Stimulated activated CD4-positive, alpha-beta T cell treated with anti-CD3 and anti-CD28 coated beads, Interleukin-15, amount 100 ng/mL, for 24 hours (primary cell): ENCODE measurements at regions not wholly inside any gene's neighbourhood (a gene's known extent, or its start where the extent isn't known, plus 50 kb on each side); places are given as distances from the start of the nearest gene placed in this dataset.
"Not testable (repeated sequence)": the region's sequence is repeated elsewhere in the genome, so short reads cannot be mapped to it uniquely, and the experiment has no call there.

Experiments used
- DNase-seq: peaks from one replicate; pipeline ENCODE4 v3.0.0-alpha.2; 2020

GRCh38 chr20:48350313-48350988 is 477.3 kb downstream of the PREX1 start:
- DNase-seq, result no peak

GRCh38 chr20:48349656-48350055 is 478.1 kb downstream of the PREX1 start:
- DNase-seq, result no peak

- no peak for DNase-seq
Observed at GRCh38 chr20:48348022-48348421, 479.8 kb downstream of the PREX1 start.

GRCh38 chr20:48342822-48343513 is 484.8 kb downstream of the PREX1 start:
- no peak for DNase-seq

DNA sequence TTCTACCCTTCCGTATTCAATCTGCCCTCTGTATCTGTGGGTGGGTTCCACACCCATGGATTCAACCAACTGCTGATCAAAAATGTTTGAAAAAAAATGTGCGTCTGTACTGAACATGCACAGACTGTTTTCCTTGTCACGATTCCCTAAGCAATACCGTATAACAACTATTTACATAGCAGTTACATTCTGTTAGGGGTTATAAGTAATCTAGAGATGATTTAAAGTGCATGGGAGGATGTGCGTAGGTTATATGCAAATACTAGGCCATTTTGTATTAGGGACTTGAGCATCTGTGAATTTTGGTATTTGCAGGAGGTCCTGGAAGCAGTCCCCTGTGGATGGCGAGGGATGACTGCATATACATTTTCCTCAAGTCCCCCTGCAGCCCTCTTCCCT is 486.9 kb downstream of the PREX1 start:
- no peak for DNase-seq

DNA sequence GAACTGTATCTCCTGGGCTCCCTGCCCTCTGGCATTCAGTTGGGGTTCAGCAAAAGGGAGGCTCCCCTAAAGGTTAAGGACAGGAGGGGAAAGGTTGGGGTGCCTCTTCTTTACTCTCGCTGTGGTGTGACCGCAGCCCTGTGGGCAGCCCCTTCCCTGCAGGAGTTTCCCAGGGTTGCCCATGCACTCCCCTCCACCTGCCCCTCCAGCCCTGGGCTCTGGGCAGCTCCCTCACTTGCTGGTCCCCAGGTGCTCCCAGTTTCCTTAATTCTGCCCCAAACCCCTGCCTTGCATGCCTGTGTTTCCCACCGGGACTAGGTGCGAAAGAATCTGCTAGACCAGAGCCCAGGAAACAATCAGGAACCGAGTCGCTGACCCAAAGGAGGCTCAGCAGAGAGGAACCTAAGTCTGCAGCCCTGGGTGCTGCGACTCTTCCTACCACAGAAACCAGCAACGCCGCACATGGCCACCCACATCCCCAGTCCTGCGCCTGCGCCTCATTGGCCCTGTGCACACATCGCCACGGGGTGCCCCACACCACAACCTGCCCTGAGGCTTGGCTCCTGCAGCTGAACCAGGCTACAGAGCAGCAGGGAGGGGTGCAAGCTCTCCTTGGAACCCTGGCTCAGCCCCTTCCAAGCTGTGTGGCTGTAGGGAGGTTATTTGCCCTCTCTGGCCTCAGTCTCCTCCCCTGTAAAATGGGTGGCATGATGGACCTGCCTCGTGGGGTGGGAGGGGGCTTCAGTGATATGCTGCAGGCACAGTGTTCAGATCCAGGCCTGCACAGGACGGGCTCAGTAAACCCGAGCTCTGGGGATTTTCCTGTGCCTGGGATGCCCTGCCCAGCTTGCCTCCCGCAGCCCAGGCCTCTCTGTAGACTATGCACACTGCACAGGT is 487.6 kb downstream of the PREX1 start:
- no peak for DNase-seq

DNA sequence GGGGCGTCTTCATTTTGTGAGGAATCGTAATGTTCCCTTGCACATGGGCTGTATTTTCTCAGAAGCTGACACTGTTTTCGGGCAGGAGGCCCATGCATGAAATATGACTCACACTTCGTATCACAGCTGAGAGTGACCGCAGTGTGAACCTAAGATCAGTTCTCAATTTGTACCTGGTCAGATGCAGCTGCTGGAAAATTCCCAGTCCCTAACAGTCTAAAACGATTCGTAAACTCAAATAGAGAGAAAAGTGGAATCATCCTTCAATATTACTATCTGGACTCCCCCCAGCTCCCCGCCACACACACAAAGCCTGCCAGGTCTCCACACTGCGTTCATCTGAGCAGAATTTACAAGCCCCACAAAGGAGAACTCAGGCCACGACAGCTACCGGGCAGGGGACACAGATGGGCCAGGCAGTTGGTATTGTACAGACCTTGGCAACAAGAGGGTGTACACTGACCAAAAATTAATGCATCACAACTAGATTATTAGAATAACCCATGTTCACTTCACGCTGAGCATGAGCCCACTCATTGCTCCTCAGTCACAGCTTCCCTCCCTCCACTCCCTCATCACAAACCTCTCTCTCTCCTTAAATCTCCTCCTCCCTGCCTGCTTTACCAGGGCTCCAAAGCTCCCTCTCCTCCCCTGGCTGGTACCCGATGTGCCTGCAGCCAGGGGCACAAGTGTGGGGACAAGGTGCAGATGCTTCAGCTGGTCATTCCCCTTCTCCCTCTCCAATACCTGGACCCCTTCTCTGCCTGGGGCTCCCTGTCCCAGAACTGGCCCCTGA is 488.4 kb downstream of the PREX1 start:
- no peak for DNase-seq

GRCh38 chr20:48338717-48339116 is 489.1 kb downstream of the PREX1 start:
- DNase-seq, result no peak

GRCh38 chr20:48336597-48336996 is 491.2 kb downstream of the PREX1 start:
- DNase-seq, result no peak

DNA sequence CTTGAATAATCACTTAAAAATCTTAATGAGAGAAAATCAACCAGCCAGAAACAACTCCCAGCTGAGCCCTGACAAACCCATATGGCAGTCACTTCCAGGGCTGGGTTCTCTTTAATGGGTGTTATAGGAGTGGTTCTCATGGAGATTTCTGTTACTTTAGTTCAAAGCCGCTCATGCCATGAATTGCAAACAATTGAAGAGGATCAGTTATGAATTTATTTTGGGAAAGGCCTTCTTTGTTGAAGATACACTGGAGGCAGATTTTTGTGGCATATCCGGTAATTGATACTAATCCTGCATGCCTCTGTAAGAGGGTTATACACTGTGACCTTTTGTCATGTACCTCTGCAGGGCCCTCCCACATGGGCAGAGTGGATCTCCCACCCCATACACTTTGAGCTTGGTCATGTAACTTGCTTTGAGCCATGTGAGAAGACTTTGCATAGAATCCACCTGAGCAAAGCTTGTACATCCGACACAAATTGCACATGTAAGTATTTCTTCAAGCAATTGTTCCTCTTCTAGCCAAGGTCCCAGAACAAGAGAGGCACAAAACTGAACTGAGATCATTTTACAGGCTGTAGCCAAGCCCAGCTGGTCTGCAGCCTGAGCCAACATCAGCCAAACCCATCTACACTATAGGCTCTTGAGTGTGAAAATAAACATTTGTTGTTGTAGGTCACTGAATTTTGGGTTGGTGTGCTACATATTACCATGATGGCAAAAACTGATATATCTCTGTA is 492.3 kb downstream of the PREX1 start:
- no peak for DNase-seq

DNA sequence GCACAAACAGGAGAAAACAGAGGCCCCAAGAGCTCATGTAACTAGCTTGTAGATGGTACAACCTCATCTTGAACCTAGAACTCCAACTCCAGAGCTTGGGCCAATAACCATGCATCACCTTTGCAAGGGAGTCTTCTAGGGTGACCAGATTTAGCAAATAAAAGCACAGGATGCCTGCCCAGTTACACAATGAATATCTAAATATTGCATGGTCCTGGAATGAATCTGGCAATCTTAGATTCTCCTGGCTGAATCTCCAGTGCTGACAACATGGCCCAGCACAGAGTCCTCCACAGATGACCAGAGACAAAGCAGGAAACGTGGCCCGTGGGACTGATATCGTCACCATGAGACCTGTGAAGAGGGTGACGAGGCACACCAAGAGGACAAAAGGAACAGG is 494.1 kb downstream of the PREX1 start:
- no peak for DNase-seq

DNA sequence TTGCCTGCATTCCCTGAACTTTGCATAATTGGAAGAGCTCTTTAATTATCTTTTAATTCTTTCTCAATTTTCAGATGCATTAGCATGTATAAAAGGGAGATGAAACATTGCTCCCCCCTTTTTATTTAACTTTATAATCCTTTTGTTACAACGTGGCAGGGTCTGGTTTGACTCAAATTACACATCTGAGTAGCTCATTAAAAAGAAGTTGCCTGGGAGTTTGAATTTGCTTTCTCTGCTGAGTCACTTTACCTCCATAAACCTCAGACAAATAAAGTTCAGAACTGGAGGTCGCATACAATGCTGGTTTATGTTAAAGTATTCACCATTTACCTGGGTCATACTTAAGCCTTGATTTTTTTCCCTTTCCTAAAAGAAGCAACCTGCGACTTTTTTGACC is 495.2 kb downstream of the PREX1 start:
- no peak for DNase-seq

- DNase-seq, result no peak
Observed at GRCh38 chr20:48331518-48332286, 496.1 kb downstream of the PREX1 start.

GRCh38 chr20:48329676-48330664 is 497.8 kb downstream of the PREX1 start:
- DNase-seq, result no peak

DNA sequence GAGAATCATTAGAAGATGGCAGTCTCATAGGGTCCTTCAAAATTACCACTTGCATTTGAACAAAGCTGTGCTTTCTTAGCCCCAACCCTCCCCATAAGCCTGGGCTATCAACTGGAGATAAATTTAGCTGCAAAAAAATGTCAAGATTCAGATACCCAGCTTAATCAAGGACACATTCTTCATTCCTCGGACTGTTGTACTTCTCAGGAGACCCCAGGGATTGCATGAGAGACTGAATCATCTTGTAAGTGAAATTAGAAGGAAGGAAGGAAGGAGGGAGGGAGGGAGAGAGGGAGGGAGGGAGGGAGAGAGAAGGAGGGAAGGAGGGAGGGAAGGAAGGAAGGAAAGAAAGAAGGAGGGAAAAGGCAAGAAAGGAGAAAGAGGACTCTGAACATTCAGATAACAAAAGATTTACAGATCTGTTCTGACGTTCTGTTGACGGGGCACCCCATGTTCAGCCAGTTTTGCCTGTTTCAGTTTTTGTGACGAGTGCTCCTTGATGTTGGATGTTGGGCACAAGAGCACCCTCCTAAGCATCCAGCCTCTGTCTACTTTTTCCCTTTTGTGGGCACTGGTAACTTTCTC is 498.7 kb downstream of the PREX1 start:
- no peak for DNase-seq

- DNase-seq, result not testable (repeated sequence)
Observed at GRCh38 chr20:48327848-48328247, 500.0 kb downstream of the PREX1 start.

- no peak for DNase-seq
Observed at GRCh38 chr20:48326868-48327267, 500.9 kb downstream of the PREX1 start.

- no peak for DNase-seq
Observed at GRCh38 chr20:48326434-48326691, 501.4 kb downstream of the PREX1 start.

GRCh38 chr20:48325656-48326433 is 502.0 kb downstream of the PREX1 start:
- DNase-seq, result no peak
